ENCODE measurements at regions not wholly inside any gene's neighbourhood (a gene's known extent, or its start where the extent isn't known, plus 50 kb on each side); places are given as distances from the start of the nearest gene placed in this dataset.

DNA sequence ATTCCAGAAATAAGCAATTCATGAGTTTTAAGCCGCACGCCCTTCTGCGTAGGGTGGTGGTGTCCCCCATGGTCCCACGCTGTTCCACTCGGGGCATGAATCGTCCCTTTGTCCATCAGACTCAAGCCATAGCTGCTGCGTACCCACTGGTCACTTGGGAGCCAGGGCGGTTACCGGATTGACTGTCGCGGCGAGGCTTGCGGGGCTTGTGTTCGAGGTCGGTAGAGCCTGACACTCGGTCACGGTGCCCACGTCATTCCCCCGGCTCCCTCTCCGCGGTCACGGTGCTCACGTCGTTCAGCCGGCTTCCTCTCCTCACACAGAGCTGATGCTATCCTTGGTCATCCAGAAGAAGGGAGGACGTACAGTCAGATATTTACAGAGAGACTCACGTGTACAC, 1227.0 kb downstream of the BRD1 start:
- DNase-seq (ENCODE audit: extremely low read depth, low read depth): no peak
- TF ChIP-seq, protein P1, sequence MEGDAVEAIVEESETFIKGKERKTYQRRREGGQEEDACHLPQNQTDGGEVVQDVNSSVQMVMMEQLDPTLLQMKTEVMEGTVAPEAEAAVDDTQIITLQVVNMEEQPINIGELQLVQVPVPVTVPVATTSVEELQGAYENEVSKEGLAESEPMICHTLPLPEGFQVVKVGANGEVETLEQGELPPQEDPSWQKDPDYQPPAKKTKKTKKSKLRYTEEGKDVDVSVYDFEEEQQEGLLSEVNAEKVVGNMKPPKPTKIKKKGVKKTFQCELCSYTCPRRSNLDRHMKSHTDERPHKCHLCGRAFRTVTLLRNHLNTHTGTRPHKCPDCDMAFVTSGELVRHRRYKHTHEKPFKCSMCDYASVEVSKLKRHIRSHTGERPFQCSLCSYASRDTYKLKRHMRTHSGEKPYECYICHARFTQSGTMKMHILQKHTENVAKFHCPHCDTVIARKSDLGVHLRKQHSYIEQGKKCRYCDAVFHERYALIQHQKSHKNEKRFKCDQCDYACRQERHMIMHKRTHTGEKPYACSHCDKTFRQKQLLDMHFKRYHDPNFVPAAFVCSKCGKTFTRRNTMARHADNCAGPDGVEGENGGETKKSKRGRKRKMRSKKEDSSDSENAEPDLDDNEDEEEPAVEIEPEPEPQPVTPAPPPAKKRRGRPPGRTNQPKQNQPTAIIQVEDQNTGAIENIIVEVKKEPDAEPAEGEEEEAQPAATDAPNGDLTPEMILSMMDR (IDR thresholded peaks at IDR 0.05; ENCODE audit: low read depth, low read length): no peak

DNA sequence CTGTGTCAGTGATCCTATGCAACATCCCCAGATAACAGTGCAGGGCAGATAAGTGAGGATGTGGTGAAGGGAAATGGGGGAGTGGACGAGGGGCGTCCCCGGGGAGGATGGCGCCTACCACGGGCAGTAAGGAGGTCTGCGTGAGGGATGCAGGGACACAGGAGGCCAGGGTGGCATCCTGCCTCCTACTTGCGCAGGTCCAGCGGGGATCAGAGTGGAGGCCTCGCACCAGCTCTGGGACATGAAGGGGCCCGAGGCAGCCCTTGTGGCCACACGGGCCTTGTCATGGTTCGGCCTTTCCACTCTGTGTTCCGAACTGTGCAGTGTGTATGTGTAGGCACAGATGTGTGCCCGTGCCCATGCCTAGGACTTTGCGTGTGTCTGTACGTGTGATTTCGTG, 1227.5 kb downstream of the BRD1 start:
- no peak for DNase-seq (ENCODE audit: extremely low read depth, low read depth)
- TF ChIP-seq, protein P1 (IDR thresholded peaks at IDR 0.05; ENCODE audit: low read depth, low read length): no peak

DNA sequence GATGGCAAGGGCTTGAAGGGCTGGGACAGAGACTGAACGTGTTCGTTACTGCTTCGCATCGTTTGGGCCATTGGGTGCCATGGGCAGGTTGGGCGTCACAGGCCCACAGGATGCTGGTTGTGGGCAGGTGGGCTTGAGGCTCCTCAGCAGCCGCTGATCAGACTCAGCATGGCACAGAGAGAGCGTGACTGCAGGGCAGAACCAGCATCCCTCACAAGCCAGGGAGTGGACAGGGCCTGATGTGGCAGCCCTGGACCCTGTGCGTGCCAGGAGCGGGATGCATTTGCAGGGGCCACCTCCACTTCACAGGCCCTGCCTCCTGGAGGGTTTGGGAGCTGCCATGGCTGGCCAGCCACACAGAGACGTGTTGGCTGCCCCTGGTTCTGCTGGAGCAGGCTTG, 1228.3 kb downstream of the BRD1 start:
- TF ChIP-seq, protein P1 (IDR thresholded peaks at IDR 0.05; ENCODE audit: low read depth, low read length): no peak
- DNase-seq (ENCODE audit: extremely low read depth, low read depth): no peak

DNA sequence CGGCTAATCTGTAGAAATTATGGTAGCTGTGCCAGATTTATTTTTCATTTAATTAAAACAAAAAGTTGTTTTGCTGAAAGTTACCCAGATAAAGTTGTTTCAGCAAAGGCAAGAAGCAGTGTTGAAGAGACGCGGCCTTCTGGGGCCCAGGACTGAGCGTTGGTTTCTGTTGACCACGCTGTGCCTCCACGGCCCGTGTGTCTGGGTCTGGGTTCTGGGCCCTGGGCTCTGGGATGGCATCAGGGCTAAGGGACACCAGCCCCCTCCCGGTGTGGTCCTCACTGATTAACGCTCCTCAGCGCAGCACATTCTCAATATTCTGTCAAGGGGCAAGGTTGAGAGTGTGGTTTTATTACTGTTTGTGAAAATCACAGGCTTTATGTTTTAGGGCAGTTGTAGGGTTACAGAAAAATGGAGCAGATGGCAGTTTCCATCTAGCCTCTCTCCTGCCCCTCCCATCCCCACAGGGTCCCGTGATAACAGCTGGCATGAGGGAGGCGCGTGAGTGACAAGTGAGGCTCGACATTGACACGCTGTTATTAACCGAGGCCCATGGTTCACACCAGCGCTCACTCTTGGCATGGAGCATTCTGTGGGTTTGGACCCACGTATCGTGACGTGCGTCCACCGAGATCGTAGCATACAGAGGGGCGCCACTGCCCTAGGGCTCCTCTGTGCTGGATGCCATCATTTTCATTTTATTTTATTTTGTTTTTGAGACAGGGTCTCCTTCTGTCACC, 1231.4 kb downstream of the BRD1 start:
- TF ChIP-seq, protein P1 (IDR thresholded peaks at IDR 0.05; ENCODE audit: low read depth, low read length): no peak
- DNase-seq (ENCODE audit: extremely low read depth, low read depth): no peak

DNA sequence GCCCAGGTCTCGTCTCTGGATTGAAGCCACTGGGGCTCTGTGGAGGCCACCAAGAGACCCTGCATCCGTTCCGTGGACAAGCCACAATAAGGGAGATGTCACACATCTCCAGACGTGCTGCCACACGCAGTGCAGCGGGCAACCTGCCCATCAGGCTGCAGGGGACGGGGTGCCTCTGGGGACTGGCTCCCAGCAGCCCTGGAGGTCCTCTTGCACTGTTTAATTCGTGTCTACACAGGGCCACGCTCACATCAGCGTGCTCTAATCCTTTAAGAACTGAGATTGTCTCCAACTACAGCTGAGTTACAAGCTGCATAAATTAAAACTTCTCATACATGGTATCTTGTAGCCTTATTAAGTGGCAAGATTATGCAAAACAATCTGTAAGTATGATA, 1232.2 kb downstream of the BRD1 start:
- DNase-seq (ENCODE audit: extremely low read depth, low read depth): no peak
- TF ChIP-seq, protein P1 (IDR thresholded peaks at IDR 0.05; ENCODE audit: low read depth, low read length): no peak

DNA sequence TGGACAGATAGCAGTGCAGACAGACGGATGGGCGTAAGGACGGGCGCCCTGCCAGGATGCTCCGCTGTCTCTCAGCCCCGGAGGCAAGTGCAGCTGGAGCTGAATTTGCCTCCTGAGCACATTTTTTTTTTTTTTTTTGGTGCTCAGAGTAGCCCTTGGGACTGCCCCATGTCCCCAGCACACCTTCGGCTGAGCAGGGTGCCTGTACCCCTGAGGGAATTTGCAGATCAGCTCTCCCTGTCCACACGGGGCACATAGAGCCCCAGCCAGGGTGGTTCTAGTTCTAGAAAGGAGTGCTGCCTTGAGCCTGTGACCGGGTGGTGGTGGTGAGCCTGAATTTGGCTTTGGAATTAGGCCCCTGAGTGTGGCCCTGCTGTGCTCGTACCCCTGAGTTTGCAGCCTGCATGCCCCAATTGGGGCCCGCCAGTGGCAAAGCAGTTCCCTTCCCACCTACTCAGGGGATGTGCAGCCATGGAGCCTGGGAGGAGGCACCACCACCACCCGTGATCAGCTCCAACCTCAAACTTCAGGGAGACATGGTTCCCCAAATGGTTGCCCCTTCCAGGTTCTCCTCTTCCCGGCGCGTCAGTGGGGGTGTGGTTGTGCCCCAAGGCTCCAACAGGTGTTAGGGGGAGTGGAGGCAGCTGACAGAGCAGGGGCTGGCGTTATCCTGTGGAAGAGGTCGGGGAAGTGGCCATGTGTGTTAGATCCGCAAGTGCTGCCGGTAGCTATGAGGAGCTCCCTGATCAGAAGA, 1232.7 kb downstream of the BRD1 start:
- TF ChIP-seq, protein P1 (IDR thresholded peaks at IDR 0.05; ENCODE audit: low read depth, low read length): no peak
- DNase-seq (ENCODE audit: extremely low read depth, low read depth): no peak

DNA sequence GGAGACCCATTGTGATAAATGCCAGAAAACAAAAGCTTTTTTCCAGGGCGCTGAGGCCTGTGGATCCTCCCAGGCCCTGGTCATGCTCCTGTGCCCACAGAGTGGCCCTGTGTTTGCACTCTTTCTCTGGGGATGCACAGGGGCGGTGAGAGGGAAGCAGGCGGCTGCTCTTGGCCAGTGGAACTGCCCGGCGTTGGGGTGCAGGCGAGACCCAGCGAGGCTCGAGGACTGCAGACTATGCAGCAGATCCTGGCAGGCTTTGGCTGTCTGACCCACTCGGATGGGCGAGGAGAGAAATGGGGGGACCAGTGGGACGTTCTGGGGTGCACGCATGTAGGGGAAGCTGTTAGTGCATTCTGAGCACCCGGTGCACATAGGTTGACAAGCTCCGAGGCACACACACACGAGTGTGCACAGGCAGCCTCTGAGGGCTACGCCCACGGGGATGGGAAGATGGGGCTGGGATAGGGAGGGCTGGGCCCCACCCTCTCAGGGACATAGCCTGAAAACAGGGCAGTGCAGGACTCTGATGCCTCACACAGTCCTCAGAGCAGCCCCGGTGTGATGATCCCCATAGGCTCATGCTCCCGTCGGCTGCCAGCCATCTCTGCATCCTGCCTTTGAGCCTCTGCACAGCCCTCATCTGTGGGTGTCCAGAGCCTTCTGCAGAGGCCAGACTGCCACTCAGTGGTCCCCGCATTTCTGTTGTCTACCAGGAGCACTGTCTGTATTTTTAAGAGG, 1233.5 kb downstream of the BRD1 start:
- TF ChIP-seq, protein P1 (IDR thresholded peaks at IDR 0.05; ENCODE audit: low read depth, low read length): no peak
- DNase-seq (ENCODE audit: extremely low read depth, low read depth): no peak
